Heart left ventricle (tissue), 16 donors: ENCODE measurements at regions not wholly inside any gene's neighbourhood (a gene's known extent, or its start where the extent isn't known, plus 50 kb on each side); places are given as distances from the start of the nearest gene placed in this dataset.

ENCODE experiments used
- ATAC-seq, 4 donors: fragments of 200-7000 bp; cut with Tn5 transposase; one replicate each; pipeline ENCODE4 v1.9.1; 2020 to 2022; ENCODE audit warnings: moderate library complexity in 4 of 4, mild to moderate bottlenecking in 3 of 4, moderate number of reproducible peaks in 1 of 4
- DNase-seq, 5 donors: peaks; one replicate each; pipeline ENCODE4 v3.0.0-alpha.2; 2020
- H3K27ac ChIP-seq, 12 donors: fragments of 200-600 bp; sonication (generic) in 4 of 12; one replicate each; pipeline versions ENCODE4 v1.5.0 to v1.8.0; 2016 to 2022; ENCODE audit warnings: mild to moderate bottlenecking in 2 of 12
- H3K27me3 ChIP-seq, 9 donors: fragments of 200-600 bp; sonication (generic) in 2 of 9; one replicate each; pipeline versions ENCODE4 v1.5.1 to v1.8.0; 2016 to 2022; ENCODE audit warnings: mild to moderate bottlenecking in 3 of 9
- H3K36me3 ChIP-seq, 9 donors: fragments of 200-600 bp; sonication (generic) in 2 of 9; one replicate each; pipeline versions ENCODE4 v1.5.0 to v1.8.0; 2018 to 2022; ENCODE audit warnings: mild to moderate bottlenecking in 2 of 9
- H3K4me1 ChIP-seq, 12 donors: fragments of 200-600 bp; sonication (generic) in 4 of 12; one replicate each; pipeline versions ENCODE4 v1.5.0 to v1.8.0; 2016 to 2022; ENCODE audit warnings: mild to moderate bottlenecking in 3 of 12
- H3K4me3 ChIP-seq, 12 donors: fragments of 200-600 bp; sonication (generic) in 4 of 12; one replicate each; pipeline versions ENCODE4 v1.5.0 to v1.8.0; 2017 to 2022; ENCODE audit warnings: mild to moderate bottlenecking in 9 of 12, moderate library complexity in 4 of 12
- H3K9me3 ChIP-seq, 12 donors: fragments of 200-600 bp; sonication (generic) in 4 of 12; one replicate each; pipeline versions ENCODE4 v1.5.0 to v1.8.0; 2016 to 2022; ENCODE audit warnings: mild to moderate bottlenecking in 1 of 12
- POLR2A ChIP-seq, 2 donors: fragments of 450-650 bp; IDR thresholded peaks; one replicate each; pipeline ENCODE4 v1.6.1; 2017; ENCODE audit warnings: antibody characterized with exemption in 2 of 2, mild to moderate bottlenecking in 2 of 2, moderate library complexity in 2 of 2
- WGBS, 4 donors: extraction: QIAGEN DNeasy Blood & Tissue Kit in 2 of 4; methylation state at CpG; one replicate each; pipeline versions ENCODE4 v1.1.5 to v1.1.7; 2013 to 2018; 5-methylcytosine and 5-hydroxymethylcytosine counted together
- intact Hi-C, 10 donors: fragments of 100-400 bp; cut with DNase I; formaldehyde crosslinking; loops; one replicate each; pipeline versions ENCODE4 v1.11.1 to v1.14.2; 2022
- TF ChIP-seq, protein P1 (sequence below), 12 donors: fragments of 200-600 bp; sonication (generic) in 4 of 12; IDR thresholded peaks; one replicate each; pipeline versions ENCODE4 v1.5.0 to v1.8.0; 2018 to 2022; ENCODE audit warnings: antibody characterized with exemption in 12 of 12, mild to moderate bottlenecking in 5 of 12
- donor health status: ischemic (EF 13 %, LVEDD 7.1; RV severe dilation, severe dysfunction).
- donor health status: healthy with polysubstance abuse.
- donor health status: DM: no; HTN: yes; CAD: no.
- donor health status: DM: no; HTN: no; CAD: no.
- donor health status: ischemic (EF 25% LVEDD 6.9; RV normal size, moderate dysfunction).
- donor health status: ischemic (EF 25% LVEDD 5.7; RV mildly dilated, moderate dysfunction).
- donor health status: healthy.
- donor health status: DM: yes; HTN: yes; CAD: no.
- donor health status: ischemic (EF 35%, LVEDD 5.7; RV mildly dilated, moderate dysfunction).
- donor health status: nonischemic (EF 11% LVEDD 7.7; RV severe dilation, severe dysfunction).
- donor health status: DM: yes; HTN: yes; CAD: no.
- donor health status: PGD.
- donor health status: ischemic (EF 29% LVEDD 5.4; RV normal size, mild dysfunction).
- donor health status: nonischemic (EF 23%, LVEDD 6.1; RV moderate dilation, normal function).

DNA sequence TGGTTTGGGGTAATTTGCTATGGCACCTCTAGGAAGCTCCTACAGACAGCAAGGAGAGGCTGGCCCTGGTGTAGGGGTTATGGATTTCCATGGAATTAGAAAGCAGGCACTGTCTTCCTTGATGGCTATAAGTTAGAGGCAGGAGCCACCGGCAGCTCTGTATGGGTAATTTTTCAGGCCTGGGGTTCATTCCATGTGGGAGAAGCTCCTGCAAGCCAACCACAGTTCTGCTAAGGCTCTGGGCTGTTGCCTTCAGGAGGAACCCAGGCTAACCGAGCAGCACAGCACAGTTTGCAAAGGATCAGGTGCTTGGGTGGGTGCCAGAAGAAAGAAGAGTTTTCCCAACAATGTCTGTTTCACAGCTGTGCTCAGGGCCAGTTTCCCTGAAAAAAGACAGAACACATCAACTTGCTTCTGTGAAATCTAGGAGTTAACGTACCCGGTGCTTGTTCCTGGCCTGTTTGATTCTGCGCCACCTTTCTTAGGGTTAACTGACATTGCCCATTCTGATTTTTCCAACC is 162.8 kb upstream of the MYLIP start:
- 82 to 93% (median 86%) methylated on average over 4 to 5 of the region's 5 CpGs for WGBS, 4 donors

DNA sequence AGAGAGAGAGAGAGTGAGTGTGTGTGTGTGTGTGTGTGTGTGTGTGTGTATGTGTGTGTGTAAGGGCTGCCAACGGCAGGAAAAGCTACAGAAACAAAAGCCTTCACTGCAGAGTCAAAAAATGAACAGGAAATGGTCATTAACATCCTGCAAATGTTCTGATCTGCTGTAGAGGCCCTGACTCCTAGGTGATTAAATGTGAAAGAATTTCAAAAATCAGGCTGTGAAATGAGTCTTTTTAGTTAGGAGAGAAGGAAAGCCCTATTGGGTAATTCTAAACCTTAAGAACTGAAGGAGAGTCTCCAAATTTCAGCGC is 166.5 kb upstream of the MYLIP start:
- no peaks in the 10 kb centered on the region for H3K27me3 ChIP-seq
- no peaks in the 10 kb centered on the region for H3K36me3 ChIP-seq
- peaks cover 0 to 12% (median 0%) of the 10 kb centered on the region in 12 donors for H3K4me1 ChIP-seq
- ATAC-seq (peak in 2 of 4 donors; percentile 33 to 66), DNase-seq (no peak)
- intact Hi-C loops, result no loop called here
- no peaks in the 10 kb centered on the region for H3K9me3 ChIP-seq
- WGBS, 4 donors, result 51 to 63% (median 57%) methylated on average over 2 of the region's 2 CpGs
- no peak for TF ChIP-seq POLR2A (IDR thresholded peaks at IDR 0.05)
- TF ChIP-seq, protein P1, sequence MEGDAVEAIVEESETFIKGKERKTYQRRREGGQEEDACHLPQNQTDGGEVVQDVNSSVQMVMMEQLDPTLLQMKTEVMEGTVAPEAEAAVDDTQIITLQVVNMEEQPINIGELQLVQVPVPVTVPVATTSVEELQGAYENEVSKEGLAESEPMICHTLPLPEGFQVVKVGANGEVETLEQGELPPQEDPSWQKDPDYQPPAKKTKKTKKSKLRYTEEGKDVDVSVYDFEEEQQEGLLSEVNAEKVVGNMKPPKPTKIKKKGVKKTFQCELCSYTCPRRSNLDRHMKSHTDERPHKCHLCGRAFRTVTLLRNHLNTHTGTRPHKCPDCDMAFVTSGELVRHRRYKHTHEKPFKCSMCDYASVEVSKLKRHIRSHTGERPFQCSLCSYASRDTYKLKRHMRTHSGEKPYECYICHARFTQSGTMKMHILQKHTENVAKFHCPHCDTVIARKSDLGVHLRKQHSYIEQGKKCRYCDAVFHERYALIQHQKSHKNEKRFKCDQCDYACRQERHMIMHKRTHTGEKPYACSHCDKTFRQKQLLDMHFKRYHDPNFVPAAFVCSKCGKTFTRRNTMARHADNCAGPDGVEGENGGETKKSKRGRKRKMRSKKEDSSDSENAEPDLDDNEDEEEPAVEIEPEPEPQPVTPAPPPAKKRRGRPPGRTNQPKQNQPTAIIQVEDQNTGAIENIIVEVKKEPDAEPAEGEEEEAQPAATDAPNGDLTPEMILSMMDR (IDR thresholded peaks at IDR 0.05), result no peak
- no peak overlapping the region for H3K4me3 ChIP-seq
- H3K27ac ChIP-seq, result peak overlapping the region in 3 of 12 donors; percentile 37 to 42 (median 39)

More for the DNA sequence above, 162.8 kb upstream of the MYLIP start:
- DNase-seq, result no peak
- no peaks in the 10 kb centered on the region for H3K9me3 ChIP-seq
- H3K27me3 ChIP-seq, result no peaks in the 10 kb centered on the region
- H3K4me1 ChIP-seq, result peaks cover 0 to 10% (median 0%) of the 10 kb centered on the region in 12 donors
- no peak overlapping the region for H3K27ac ChIP-seq
- intact Hi-C loops, result no loop called here
- H3K4me3 ChIP-seq, result no peak overlapping the region
- TF ChIP-seq, protein P1 (IDR thresholded peaks at IDR 0.05), result no peak
- no peak for TF ChIP-seq POLR2A (IDR thresholded peaks at IDR 0.05)
- ATAC-seq, result no peak
- no peaks in the 10 kb centered on the region for H3K36me3 ChIP-seq

DNA sequence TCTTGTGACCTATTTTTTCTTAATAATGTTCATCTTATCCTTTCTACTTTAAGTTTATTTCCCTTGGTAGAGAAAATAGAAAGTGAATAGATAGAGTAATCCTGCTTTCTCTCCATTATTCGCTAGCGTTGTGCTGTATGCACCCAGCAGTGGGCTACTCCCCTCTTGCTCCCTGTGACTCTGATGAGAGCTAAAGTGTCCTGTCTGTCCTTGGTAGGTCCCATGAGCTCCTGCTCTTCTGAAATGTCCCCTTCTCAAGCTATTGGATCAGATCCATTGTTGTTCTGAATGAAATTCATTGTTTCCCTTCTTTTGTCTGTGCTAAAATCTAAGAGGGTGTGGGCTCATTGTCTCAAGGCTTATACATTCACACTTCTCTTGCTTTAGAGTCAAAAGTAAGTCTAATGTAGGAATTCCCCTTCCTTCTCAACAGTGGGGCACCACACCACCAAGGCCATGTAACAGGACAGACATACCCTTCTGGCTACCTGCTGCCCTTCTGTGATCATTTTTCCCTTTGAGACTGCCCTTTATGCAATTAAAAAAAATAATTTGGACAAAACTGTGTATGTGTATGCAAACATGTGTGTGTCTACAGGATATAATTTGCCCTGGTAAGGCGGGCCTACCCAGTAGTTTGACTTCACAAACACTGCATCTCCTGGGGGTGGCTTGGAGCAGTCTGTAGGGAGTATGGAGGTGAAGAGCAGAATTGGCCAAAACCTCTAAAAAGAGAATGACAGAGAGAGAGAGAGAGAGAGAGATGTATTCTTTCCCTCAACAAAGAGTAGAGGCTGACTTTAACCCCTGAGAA is 167.0 kb upstream of the MYLIP start:
- H3K27ac ChIP-seq, result peak overlapping the region in 2 of 12 donors; percentile 23 to 30
- peaks cover 0 to 12% (median 0%) of the 10 kb centered on the region in 12 donors for H3K4me1 ChIP-seq
- intact Hi-C loops, result no loop called here

More for the DNA sequence above, 167.0 kb upstream of the MYLIP start:
- no peaks in the 10 kb centered on the region for H3K9me3 ChIP-seq
- no peaks in the 10 kb centered on the region for H3K27me3 ChIP-seq
- TF ChIP-seq, protein P1 (IDR thresholded peaks at IDR 0.05), result no peak
- no peak for TF ChIP-seq POLR2A (IDR thresholded peaks at IDR 0.05)
- WGBS, 4 donors, result 91 to 95% (median 95%) methylated on average over 3 of the region's 3 CpGs
- ATAC-seq (no peak), DNase-seq (no peak)
- no peaks in the 10 kb centered on the region for H3K36me3 ChIP-seq
- no peak overlapping the region for H3K4me3 ChIP-seq
